HEK293 (cell line): ENCODE measurements at regions not wholly inside any gene's neighbourhood (a gene's known extent, or its start where the extent isn't known, plus 50 kb on each side); places are given as distances from the start of the nearest gene placed in this dataset.

Experiments used
- ZNF416 ChIP-seq: fragments of 450-650 bp; formaldehyde crosslinking; IDR thresholded peaks from 2 replicates; pipeline ENCODE4 v1.5.1; 2016; ENCODE audit warnings: missing biosample characterization, missing genetic modification characterization
- ZNF747 ChIP-seq: fragments of 450-650 bp; formaldehyde crosslinking; IDR thresholded peaks from 2 replicates; pipeline ENCODE4 v1.5.1; 2016; ENCODE audit warnings: missing biosample characterization, missing genetic modification characterization

GRCh38 chr11:87909178-87909577 is 266.1 kb downstream of the RAB38 start:
- TF ChIP-seq ZNF747 (tag by site-specific recombination) (no peak), ZNF416 (no peak)
